Ascending aorta (tissue), 2 donors: ENCODE measurements at regions not wholly inside any gene's neighbourhood (a gene's known extent, or its start where the extent isn't known, plus 50 kb on each side); places are given as distances from the start of the nearest gene placed in this dataset.

Experiments
- DNase-seq, 2 donors: peaks; one replicate each; pipeline ENCODE4 v3.0.0-alpha.2; 2019; ENCODE audit warnings: low spot score in 2 of 2
- H3K27ac ChIP-seq, 2 donors: fragments of 200-600 bp; sonication (generic); one replicate each; pipeline ENCODE4 v1.5.1; 2016 to 2017; ENCODE audit warnings: mild to moderate bottlenecking in 1 of 2
- H3K27me3 ChIP-seq: fragments of 200-600 bp; sonication (generic); one replicate; pipeline ENCODE4 v1.5.1; 2017
- H3K36me3 ChIP-seq, 2 donors: fragments of 200-600 bp; sonication (generic); one replicate each; pipeline ENCODE4 v1.5.1; 2016
- H3K4me1 ChIP-seq, 2 donors: fragments of 200-600 bp; sonication (generic); one replicate each; pipeline ENCODE4 v1.5.1; 2016 to 2017; ENCODE audit warnings: mild to moderate bottlenecking in 1 of 2
- H3K4me3 ChIP-seq, 2 donors: fragments of 200-600 bp; sonication (generic); one replicate each; pipeline ENCODE4 v1.5.1; 2016 to 2017; ENCODE audit warnings: mild to moderate bottlenecking in 1 of 2
- H3K9me3 ChIP-seq, 2 donors: fragments of 200-600 bp; sonication (generic); one replicate each; pipeline ENCODE4 v1.5.1; 2016
- intact Hi-C: fragments of 100-400 bp; cut with DNase I; formaldehyde crosslinking; loops from one replicate; pipeline ENCODE4 v1.15.1; 2023
- TF ChIP-seq, protein P1 (sequence below), 3 experiments: fragments of 200-600 bp in 2 of 3; fragments of 450-650 bp in 1 of 3; sonication (generic) in 2 of 3; IDR thresholded peaks; one replicate each; pipeline ENCODE4 v1.5.1; 2016 to 2019; ENCODE audit warnings: antibody characterized with exemption in 3 of 3, mild to moderate bottlenecking in 1 of 3, moderate library complexity in 1 of 3

GRCh38 chr12:91274916-91275315, 92.3 kb upstream of the DCN start:
- no peaks in the 10 kb centered on the region for H3K27me3 ChIP-seq
- no peaks in the 10 kb centered on the region for H3K9me3 ChIP-seq
- H3K4me3 ChIP-seq = peak overlapping the region in 1 of 2 donors; percentile 1
- H3K27ac ChIP-seq = peak overlapping the region; percentile 62
- DNase-seq = no peak
- peaks cover 0 to 5% of the 10 kb centered on the region in 2 donors for H3K4me1 ChIP-seq
- no peaks in the 10 kb centered on the region for H3K36me3 ChIP-seq
- TF ChIP-seq, protein P1, sequence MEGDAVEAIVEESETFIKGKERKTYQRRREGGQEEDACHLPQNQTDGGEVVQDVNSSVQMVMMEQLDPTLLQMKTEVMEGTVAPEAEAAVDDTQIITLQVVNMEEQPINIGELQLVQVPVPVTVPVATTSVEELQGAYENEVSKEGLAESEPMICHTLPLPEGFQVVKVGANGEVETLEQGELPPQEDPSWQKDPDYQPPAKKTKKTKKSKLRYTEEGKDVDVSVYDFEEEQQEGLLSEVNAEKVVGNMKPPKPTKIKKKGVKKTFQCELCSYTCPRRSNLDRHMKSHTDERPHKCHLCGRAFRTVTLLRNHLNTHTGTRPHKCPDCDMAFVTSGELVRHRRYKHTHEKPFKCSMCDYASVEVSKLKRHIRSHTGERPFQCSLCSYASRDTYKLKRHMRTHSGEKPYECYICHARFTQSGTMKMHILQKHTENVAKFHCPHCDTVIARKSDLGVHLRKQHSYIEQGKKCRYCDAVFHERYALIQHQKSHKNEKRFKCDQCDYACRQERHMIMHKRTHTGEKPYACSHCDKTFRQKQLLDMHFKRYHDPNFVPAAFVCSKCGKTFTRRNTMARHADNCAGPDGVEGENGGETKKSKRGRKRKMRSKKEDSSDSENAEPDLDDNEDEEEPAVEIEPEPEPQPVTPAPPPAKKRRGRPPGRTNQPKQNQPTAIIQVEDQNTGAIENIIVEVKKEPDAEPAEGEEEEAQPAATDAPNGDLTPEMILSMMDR (IDR thresholded peaks at IDR 0.05) = no peak
- intact Hi-C loops = loop anchor here (5.0 kb wide), 1 partner anchor 33 kb away; no protein-coding TSS in a partner anchor

- Histone ChIP-seq H3K27ac (peak overlapping the region; percentile 62), H3K27me3 (no peaks in the 10 kb centered on the region), H3K9me3 (no peaks in the 10 kb centered on the region), H3K4me1 (peaks cover 0 to 5% of the 10 kb centered on the region in 2 donors), H3K4me3 (no peak overlapping the region), H3K36me3 (no peaks in the 10 kb centered on the region)
- TF ChIP-seq, protein P1 (IDR thresholded peaks at IDR 0.05) = no peak
- intact Hi-C loops = no loop called here
- no peak for DNase-seq
These were observed 90.9 kb upstream of the DCN start for GRCh38 chr12:91273560-91273959.

DNA sequence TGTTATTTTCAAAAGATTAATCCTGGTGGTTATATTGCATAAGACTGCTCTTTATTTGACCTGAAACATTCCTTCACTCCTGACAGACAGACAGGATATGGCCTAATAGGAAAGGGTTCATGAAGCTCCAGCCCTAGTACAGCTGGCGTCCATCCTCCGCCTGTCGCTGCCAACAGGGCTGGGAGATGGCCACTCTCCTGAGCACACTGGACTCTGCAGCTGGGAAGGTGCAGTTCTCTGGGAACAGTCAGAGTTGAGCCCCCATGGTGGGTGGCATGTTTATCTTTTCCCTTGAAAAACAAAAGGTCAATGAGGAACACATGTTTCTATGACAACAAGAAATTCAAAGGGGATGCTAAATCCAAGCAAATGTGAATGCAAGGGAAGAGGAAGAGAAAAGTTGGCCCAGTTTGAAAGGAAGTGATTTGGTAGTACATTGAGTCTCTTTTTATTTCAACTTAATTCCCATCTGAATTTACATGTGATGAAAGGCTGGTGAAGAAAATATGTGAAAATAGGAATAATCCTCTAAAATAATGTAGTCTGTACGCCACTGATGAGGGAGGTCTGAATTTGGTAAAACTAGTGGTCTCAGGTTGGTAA, 89.9 kb upstream of the DCN start:
- TF ChIP-seq, protein P1 (IDR thresholded peaks at IDR 0.05) = no peak
- intact Hi-C loops = no loop called here
- Histone ChIP-seq H3K4me3 (no peak overlapping the region), H3K9me3 (no peaks in the 10 kb centered on the region), H3K36me3 (no peaks in the 10 kb centered on the region), H3K4me1 (peaks cover 0 to 5% of the 10 kb centered on the region in 2 donors), H3K27ac (peak overlapping the region; percentile 62), H3K27me3 (no peaks in the 10 kb centered on the region)
- DNase-seq = no peak

DNA sequence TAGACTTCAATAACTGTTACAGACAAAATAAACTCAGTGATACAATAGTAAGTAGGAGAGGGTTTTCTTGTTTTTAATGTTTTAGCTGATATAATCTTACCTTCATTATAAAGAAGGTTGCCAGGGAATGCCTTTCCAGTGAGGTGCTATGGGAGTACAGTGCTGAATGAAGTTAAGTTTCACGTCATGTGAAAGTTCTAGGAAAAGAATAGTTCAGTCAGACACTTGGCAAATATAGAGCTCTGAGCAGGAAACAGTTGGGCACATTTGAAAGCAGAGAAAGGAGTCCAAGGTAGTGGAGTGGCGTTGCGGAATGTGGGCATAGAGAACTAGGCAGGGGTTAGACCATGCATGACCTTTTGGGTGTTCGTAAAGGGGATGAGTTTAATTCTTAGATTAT, 88.6 kb upstream of the DCN start:
- Histone ChIP-seq H3K4me3 (no peak overlapping the region), H3K27ac (peak overlapping the region; percentile 6 to 62), H3K9me3 (no peaks in the 10 kb centered on the region), H3K4me1 (peaks cover 0 to 5% of the 10 kb centered on the region in 2 donors), H3K36me3 (no peaks in the 10 kb centered on the region), H3K27me3 (no peaks in the 10 kb centered on the region)
- no peak for DNase-seq
- intact Hi-C loops = no loop called here
- TF ChIP-seq, protein P1 (IDR thresholded peaks at IDR 0.05) = no peak

DNA sequence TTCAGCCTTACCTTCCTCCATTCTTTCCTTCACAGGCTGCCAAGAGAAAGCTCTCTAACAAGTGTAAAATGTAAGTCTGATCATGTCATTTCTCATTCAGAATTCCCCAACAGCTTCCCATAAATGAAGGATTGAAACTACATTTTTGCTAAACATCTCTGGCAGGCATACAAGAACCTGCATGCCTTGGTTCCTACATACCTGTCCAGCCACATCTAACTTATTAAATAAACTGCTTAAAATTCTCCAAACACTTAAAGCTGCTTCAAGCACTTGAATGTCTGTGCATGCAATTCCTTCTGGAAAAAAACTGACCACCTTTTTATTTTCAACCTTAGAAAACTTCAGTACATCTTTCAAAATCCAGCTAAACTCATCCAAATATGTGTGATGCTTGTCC, 84.4 kb upstream of the DCN start:
- Histone ChIP-seq H3K27me3 (no peaks in the 10 kb centered on the region), H3K27ac (no peak overlapping the region), H3K4me3 (no peak overlapping the region), H3K9me3 (no peaks in the 10 kb centered on the region), H3K4me1 (no peaks in the 10 kb centered on the region), H3K36me3 (no peaks in the 10 kb centered on the region)
- DNase-seq = no peak
- TF ChIP-seq, protein P1 (IDR thresholded peaks at IDR 0.05) = no peak
- intact Hi-C loops = no loop called here

DNA sequence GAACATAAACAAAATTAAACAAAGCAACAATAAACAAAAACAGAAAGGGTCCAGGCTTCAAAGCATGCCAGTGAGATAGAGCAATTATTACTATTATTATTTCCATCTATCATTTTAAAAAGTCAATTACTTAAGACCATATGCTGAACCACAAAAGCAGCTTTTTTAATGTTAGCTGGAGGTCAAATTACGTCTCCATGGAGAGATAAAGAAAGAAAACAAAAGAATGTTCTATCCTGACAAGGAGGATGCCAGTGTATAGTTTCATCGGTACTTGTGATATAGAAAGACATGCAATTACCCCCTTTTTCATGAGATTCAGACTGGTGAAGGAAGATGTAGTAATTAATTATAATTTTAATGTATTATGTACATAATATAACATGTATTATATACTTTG, 81.6 kb upstream of the DCN start:
- Histone ChIP-seq H3K27me3 (no peaks in the 10 kb centered on the region), H3K36me3 (no peaks in the 10 kb centered on the region), H3K27ac (no peak overlapping the region), H3K4me3 (no peak overlapping the region), H3K4me1 (no peaks in the 10 kb centered on the region), H3K9me3 (no peaks in the 10 kb centered on the region)
- TF ChIP-seq, protein P1 (IDR thresholded peaks at IDR 0.05) = no peak
- no peak for DNase-seq
- intact Hi-C loops = no loop called here
